T47D (cell line): ENCODE measurements at regions not wholly inside any gene's neighbourhood (a gene's known extent, or its start where the extent isn't known, plus 50 kb on each side); places are given as distances from the start of the nearest gene placed in this dataset.

ENCODE experiments used
- DNase-seq, 2 experiments: peaks; one replicate each; pipeline versions ENCODE4 v3.0.0 to v3.0.0-alpha.2; 2011 to 2012; ENCODE audit warnings: low read depth in 1 of 2, low spot score in 1 of 2
- JUND ChIP-seq: IDR thresholded peaks from 2 replicates; pipeline ENCODE4 v1.6.1; 2012; ENCODE audit warnings: low read depth
- in situ Hi-C: cut with HindIII; loops from 2 replicates; pipeline ENCODE4 v1.10.0; 2016; ENCODE audit warnings: low sequenced_read_pairs, low pct_unique_long_range_greater_than_20kb

DNA sequence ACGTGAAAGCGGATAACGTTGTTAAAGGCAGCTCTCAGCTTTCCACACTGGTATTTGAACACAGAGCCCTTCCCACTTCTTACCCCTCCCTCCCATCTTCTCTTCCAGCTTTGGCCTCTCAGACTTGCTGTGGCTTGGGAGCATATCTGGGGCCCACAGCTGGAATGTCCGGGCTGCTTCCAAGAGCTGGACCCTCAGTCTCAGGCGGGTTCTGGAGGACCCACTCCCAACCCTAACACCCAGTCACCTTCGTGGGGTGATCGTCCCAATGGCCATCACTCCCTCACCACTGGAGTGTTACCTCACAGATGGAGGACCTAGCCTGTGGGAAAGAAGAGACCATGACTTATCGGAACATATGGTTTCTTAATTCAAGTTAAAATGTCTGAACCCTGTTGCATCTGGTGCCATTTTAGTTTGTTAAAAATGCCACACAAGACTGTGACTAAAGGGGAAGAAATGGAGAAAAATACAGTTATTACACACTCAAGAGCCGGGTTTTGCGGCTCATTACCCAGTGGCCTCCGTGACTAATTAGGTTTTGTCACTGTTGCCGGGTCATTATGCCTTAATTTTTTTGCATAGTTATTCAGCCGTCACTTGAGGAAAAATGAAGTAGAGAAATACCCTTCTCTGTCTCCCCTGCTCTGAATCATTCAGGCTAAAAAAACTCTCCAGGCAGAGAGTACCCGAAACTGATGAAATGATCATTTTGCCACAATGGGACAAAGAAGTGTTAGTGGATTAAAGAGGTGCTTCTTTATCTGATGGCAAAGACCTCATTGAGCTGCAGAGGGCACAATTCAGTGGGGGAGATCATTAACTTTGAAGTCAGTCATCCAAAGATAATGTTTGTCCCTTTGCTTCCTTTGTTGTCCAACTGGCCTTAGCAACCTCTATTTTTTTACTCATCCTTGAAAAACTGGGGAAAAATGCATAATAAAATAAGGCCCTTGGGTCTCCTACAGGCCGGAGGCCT is 87.2 kb upstream of the HTATIP2 start:
- no peak for DNase-seq
- in situ Hi-C loops, result no loop called here
- TF ChIP-seq JUND, result no peak

DNA sequence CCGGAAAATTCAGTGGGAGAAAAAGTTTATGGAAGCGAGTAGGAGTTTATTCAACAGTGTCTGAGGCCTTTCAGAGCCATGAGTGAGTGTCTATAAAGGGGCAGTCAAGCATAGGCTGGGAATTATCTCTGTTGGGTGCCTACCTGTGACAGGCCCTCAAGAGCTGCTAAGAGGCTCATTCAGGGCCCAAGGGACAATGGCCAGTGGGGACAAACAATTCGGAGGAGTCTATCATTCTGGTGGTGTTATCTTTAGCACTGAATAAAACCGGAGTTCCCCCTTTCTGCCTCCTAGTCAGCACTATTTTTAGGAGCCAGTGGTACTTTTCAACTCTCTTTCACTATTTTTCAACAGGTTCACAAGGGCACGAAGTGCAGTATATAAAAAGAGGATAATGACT is 89.5 kb upstream of the HTATIP2 start:
- DNase-seq, result no peak
- no peak for TF ChIP-seq JUND
- in situ Hi-C loops, result no loop called here

DNA sequence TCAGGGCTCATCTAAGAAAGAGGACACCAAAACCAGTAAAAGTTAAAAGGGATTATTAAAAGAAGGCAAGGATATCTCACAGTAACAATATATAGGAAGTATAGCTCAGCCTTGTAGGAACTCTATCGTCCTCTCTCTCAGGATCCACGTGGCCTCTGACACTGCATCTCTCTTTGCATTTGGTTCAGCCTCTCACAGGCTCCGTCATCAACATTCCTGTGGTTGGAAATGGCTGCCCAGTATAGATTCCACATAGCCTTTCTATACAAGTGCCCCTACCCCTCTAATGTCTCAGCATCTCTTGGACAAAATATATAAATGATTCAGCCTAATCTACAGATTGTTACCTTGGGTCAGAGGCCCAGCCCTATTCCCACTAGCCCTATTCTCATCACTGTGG is 101.3 kb upstream of the DBX1 start:
- in situ Hi-C loops, result no loop called here
- DNase-seq, result no peak
- no peak for TF ChIP-seq JUND

DNA sequence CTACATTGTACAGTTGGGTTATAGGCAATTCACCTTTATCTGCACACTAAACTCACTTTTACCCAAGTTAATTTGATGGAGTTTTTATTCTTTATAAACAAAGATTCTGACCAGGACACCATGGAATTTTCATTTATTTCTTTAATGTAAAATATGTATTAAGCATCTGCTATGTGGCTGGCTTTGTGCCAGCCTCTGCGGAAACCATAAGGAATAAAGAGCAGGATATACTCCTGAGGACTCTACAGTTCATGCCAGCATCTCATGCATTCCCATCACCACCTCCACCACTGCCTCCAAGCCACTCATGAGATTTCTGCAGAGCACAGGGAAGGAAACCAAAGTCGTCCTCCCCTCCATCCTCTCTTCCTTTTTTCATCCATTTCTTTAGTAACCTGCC is 100.0 kb upstream of the DBX1 start:
- no peak for DNase-seq
- in situ Hi-C loops, result no loop called here
- no peak for TF ChIP-seq JUND

DNA sequence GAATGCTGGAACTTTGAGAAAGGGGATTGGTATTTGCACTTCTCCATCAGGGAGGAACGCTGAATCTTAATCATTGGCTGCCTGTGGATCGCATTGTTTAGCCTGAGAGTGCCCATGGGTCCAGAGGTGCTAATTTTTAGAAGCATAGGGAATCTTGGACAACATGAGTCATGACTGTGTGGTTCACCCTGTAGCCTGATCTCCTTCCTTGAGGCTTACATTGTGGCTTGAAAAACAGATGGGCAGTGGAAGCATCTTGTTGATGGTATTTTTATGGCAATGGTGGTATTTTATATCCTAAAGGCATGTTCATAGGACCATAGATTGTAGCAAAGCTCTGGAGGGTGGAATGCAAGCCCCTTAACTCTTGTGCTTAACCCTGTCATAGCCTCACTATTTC is 99.2 kb upstream of the DBX1 start:
- no peak for TF ChIP-seq JUND
- in situ Hi-C loops, result no loop called here
- DNase-seq, result no peak

DNA sequence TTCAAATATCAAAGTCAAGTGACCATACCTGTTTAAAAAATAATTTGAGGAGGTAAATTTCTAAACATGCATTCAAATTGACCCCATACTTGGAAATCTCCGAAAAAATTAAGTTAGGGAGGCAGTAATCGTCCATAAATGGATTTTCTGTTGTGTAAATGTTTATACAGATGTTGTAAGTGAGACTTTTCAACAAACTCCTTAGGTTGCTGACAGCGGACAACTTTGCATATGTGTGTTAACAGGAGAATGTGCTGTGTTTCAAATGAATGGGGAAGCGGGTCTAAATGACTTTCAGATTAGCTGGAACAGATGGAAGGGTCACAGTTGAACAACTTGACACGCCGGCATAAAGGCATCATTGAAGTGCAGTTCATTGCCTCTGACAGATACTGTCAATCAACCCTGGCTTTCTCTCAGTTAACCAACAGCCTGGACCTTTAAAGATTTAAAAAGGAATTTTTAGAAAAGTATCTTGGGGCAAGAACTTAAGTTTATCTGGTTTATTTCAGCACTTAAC is 98.2 kb upstream of the DBX1 start:
- TF ChIP-seq JUND, result no peak
- no peak for DNase-seq
- in situ Hi-C loops, result no loop called here

DNA sequence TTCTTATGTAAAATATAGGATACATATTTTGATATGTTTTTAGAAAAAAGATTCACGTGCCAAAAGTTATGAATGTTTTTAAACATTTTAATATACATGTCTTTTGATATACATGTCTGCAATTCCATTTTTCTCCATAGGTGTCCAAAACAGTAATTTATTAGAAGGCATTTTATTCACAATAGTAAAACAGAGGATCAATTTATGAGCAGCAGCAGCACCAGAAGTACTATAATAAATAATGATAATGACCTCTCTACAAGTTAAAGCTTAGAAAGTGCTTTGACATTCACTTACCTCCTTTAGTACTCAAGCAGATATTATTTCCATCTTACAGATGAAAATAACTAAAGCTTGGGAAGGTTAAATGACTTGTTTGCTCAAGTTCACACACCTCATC is 96.7 kb upstream of the DBX1 start:
- no peak for TF ChIP-seq JUND
- in situ Hi-C loops, result no loop called here

DNA sequence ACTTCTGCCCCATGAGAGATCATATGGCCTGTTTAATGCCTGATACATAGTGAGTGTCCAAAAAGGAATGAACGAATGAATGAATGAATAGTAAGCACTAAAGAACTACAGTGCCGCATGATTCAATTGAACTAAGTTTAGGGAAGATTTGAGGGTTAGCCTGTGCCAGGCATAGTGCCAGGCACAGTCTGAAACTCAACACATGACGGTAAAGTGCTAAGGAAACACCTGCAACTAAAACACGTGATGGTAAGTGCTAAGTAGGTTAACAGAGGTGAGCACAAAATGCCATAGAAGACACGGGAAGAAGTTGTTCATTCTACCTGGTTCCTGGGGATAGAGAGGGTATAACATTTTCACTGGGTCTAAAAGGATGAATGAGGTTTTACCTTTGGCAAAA is 93.5 kb upstream of the DBX1 start:
- DNase-seq, result no peak
- TF ChIP-seq JUND, result no peak
- in situ Hi-C loops, result no loop called here

More for the DNA sequence above, 96.7 kb upstream of the DBX1 start:
- no peak for DNase-seq

DNA sequence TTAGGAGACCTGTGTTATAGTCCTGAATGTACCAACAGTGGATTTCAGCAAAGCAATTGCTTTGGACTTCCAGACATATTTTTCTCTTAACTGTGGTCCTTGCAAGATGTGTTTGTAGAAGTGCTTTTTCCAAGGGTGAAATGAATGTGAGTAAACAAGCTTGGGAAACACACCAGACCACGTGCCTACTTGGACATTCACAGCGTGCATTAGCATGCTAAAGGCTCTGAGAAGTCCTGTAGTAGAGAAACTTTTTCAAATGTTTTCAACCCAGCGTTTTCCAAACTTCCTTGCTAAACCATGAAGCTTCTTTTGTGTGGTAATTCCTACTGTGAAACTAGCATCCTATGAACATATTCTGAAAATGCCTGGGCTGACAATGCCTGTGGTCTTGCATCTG is 91.2 kb upstream of the DBX1 start:
- in situ Hi-C loops, result no loop called here
- TF ChIP-seq JUND, result no peak
- no peak for DNase-seq

DNA sequence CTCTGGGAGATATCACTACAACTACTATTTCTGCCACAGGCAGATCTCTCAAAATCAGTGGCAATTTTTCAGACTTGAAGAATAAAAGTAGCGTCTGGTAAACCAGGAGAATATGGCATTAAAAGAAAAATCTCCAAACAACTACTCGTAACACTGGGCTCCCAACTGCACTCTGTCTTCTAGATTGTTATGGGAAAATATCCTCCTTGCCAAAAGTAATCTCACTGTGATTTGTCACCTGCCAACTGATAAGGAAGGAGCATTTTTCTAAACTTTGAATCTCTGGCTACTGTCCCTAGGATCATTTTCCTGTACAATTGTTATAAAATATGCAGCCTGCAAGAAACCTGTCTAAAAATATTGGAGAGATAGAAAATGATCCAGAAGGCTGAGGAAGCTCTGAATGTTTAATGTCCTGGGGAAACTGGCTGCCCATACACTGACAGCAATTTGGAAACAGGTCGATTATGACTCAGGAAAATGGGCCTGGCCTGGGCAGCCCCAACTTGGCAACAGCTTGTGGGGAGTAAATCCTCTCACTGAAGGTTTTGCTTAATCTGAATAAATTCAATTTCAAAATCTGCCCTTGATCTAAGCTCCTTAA is 90.5 kb upstream of the DBX1 start:
- no peak for DNase-seq
- in situ Hi-C loops, result no loop called here
- no peak for TF ChIP-seq JUND

DNA sequence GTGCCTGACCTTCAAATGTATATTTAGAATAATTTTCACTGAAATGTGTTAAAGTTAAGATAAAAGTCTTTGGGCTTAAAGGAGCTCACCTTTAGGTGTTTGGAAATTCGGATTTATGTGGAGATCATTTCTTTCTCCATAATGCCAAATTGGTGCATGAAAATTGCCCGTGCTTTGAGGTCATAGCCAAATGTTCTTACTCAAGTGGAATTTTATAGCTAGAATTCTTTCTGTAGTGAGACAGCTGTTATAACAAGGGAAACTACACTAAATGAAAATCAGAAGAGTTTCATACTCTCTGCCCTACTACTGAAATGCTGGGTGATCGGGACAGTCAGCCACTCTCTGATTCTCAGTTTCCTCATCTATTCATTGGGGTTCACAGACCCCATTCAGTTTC is 89.5 kb upstream of the DBX1 start:
- DNase-seq, result no peak
- TF ChIP-seq JUND, result no peak
- in situ Hi-C loops, result no loop called here

DNA sequence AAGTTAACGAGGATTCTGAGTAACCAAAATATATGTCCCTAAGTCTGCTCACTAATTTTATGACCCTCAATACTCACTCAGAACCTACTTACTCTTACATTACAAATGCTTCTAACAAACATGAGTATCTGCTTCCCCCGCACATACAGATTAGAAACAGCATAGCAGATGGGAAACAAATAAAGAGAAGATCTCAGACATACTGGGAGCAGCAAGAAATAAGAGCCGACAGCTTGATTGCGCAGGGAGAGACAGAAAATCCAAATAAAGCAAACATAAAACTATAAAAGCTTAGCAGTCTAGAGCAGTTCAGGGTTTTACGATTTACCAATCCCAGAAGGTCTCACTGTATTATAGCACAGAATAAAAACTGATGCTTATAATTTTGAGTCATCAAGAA is 89.1 kb upstream of the DBX1 start:
- in situ Hi-C loops, result no loop called here
- no peak for DNase-seq
- TF ChIP-seq JUND, result no peak

DNA sequence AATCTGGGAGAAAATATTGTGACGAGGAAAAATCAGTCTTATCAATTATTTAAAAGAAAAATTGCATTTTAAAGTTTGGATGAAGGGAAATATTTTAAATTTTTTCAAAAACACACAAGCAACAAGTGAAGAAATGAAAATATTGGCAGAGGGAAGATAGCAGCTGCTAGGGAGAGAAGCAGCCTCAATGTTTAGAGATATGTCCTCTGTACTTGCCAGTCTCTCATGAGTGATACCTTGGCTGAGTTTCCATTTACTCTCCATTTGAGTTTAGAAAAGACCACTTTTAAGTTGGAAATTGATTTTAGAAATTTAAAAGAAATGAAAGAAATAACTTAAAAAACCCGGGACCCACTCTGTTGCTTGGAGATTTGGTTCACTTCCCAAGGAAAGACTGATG is 88.6 kb upstream of the DBX1 start:
- in situ Hi-C loops, result no loop called here
- TF ChIP-seq JUND, result no peak
- DNase-seq, result no peak
